IgD-negative memory B cell (primary cell): ENCODE measurements at regions not wholly inside any gene's neighbourhood (a gene's known extent, or its start where the extent isn't known, plus 50 kb on each side); places are given as distances from the start of the nearest gene placed in this dataset.

ENCODE experiments used
- H3K27ac Mint-ChIP-seq, 3 donors: one replicate each; pipeline ENCODE4 v1.8.0; 2020 to 2022; ENCODE audit warnings: mild to moderate bottlenecking in 3 of 3, mixed read lengths in 3 of 3, moderate library complexity in 1 of 3
- H3K27me3 Mint-ChIP-seq: one replicate; pipeline ENCODE4 v1.8.0; 2021; ENCODE audit warnings: mixed read lengths
- H3K36me3 Mint-ChIP-seq: one replicate; pipeline ENCODE4 v1.8.0; 2020; ENCODE audit warnings: mild to moderate bottlenecking, mixed read lengths
- H3K4me1 Mint-ChIP-seq, 3 donors: one replicate each; pipeline ENCODE4 v1.8.0; 2020 to 2022; ENCODE audit warnings: mixed read lengths in 3 of 3, mild to moderate bottlenecking in 1 of 3
- H3K4me3 Mint-ChIP-seq, 4 donors: one replicate each; pipeline ENCODE4 v1.8.0; 2020 to 2022; ENCODE audit warnings: mild to moderate bottlenecking in 4 of 4, mixed read lengths in 4 of 4, moderate library complexity in 3 of 4
- H3K9me3 Mint-ChIP-seq, 3 donors: one replicate each; pipeline ENCODE4 v1.8.0; 2020 to 2021; ENCODE audit warnings: mixed read lengths in 3 of 3, mild to moderate bottlenecking in 1 of 3

DNA sequence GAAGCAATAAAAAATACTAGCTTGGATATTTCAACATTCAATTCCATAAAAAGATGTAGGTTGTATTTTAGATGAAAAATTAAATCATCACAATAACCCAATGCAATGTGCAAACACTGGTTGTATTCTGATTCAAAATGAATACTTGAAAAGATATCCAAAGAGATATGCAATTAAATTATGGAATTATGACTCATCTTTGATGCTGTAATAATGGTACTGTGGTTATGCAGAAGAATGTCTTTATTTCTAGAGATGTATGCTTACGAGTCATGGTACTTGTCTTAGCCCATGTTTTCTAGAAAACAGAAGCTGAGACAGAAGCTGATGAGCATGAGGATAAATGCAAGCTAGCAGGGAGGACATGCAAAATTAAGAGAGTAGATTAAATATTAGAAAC lies 1941.4 kb upstream of the NUDT12 start:
- H3K27me3 Mint-ChIP-seq = no peaks in the 10 kb centered on the region
- no peak overlapping the region for H3K4me3 Mint-ChIP-seq
- H3K4me1 Mint-ChIP-seq = no peaks in the 10 kb centered on the region
- peaks cover 0 to 12% (median 7%) of the 10 kb centered on the region in 3 donors for H3K9me3 Mint-ChIP-seq
- no peak overlapping the region for H3K27ac Mint-ChIP-seq
- no peaks in the 10 kb centered on the region for H3K36me3 Mint-ChIP-seq

DNA sequence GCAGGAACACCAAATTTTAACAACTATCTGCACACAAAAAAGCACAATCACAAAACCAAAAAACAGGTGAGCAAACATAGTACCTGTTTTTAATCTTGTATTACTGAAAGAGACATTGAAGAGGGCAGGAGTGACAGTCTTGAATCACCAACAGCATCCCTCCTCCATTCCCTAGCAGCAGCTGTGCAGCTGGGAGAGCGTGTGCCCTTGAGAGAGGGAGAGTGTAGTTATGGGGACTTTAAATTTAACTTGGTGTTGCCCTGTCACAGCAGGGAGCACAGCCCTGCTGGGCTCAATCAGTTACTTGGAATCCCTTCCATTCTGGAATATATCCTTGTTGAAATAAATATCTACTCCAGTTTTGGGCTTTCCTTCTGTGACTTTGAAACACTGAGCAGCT lies 1938.7 kb upstream of the NUDT12 start:
- H3K36me3 Mint-ChIP-seq = no peaks in the 10 kb centered on the region
- H3K27ac Mint-ChIP-seq = no peak overlapping the region
- H3K9me3 Mint-ChIP-seq = peaks cover 0 to 18% (median 4%) of the 10 kb centered on the region in 3 donors
- H3K4me3 Mint-ChIP-seq = no peak overlapping the region
- H3K4me1 Mint-ChIP-seq = no peaks in the 10 kb centered on the region
- H3K27me3 Mint-ChIP-seq = no peaks in the 10 kb centered on the region

DNA sequence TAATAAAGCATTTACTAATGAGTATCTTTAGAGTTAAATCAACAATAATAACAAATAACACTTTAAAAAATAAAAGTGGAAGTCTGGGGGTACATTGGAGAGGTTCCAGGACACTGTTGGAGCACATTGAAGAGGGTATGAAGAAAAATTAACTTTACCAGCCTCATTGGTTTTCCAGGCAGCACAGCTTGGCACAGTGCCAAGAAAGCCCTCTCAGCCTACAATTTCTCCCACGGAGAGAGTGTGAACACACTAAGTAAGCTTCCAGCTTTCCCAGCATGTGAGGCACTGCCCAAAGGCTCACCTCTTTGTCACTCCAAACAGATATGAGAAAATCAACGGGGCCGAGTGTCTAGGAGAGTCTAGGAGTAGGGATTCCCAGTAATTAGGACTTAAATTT lies 1912.8 kb upstream of the NUDT12 start:
- Mint-ChIP-seq H3K27ac (no peak overlapping the region), H3K27me3 (no peaks in the 10 kb centered on the region), H3K4me3 (no peak overlapping the region), H3K36me3 (no peaks in the 10 kb centered on the region), H3K9me3 (peaks cover 0 to 4% (median 2%) of the 10 kb centered on the region in 3 donors), H3K4me1 (no peaks in the 10 kb centered on the region)

DNA sequence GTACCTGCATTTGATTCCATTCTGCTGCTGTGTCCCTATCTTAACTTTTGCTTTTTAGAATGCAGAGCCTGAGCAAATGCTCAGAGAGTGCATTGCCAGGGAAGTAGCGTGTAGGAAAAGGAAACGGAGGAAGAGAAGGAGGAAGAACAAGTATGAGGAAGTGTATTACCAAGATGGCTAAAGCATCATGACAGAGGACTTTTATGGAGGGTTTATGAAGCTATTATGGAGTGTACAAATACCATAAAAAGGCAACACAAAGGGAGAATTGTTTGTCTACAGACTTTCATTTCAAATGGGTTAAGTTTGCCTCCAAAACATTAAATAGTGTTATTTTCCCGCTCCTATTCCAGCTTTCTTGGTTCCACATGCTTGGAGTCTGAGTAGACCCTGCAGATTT lies 1899.8 kb upstream of the NUDT12 start:
- Mint-ChIP-seq H3K4me1 (no peaks in the 10 kb centered on the region), H3K27ac (no peak overlapping the region), H3K27me3 (no peaks in the 10 kb centered on the region), H3K36me3 (peaks cover 1% of the 10 kb centered on the region), H3K9me3 (peaks cover 6 to 10% (median 6%) of the 10 kb centered on the region in 3 donors), H3K4me3 (no peak overlapping the region)

DNA sequence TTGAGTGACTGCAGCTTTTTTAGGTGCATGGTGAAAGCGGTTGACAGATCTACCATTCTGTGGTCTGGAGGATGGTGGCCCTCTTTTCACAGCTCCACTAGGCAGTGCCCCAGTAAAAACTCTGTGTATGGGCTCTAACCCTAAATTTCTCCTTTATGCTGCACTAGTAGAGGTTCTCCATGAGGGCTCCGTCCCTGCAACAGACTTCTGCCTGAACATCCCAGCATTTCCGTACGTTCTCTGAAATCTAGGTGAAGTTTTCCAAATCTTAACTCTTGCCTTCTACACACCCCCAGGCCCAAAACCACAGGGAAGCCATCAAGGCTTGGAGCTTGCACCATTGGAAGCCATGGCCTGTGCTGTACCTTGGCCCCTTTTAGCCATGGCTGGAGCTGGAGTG lies 1898.1 kb upstream of the NUDT12 start:
- Mint-ChIP-seq H3K9me3 (peaks cover 6 to 10% (median 6%) of the 10 kb centered on the region in 3 donors), H3K36me3 (peaks cover 1% of the 10 kb centered on the region), H3K27ac (no peak overlapping the region), H3K4me3 (no peak overlapping the region), H3K27me3 (no peaks in the 10 kb centered on the region), H3K4me1 (no peaks in the 10 kb centered on the region)

DNA sequence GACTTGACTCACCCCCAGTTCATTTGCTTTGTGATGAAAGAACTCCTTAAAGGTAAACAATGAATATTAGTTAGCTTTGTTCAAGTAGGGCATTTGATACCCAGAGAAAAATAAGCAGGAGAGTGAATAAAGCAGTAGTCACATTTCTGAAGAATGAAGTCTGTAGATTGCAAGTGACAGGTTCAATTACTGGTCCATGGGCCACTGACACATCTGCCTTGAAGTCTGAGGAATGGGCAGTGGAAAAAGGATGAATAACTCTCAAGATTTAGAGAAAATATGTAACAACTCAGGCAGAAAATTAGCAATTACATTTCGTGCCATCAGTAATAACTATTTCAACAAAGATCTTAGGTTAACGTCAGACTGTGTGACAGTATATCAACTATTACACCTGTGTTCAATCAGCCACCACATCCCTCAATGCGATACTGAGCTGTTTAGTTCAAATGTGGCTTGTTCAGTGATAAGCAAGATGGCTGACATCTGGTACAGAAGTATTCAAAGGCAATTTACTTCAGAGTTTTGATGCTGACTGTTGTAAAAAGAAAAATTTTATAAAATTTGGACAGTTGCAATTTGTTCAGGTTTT lies 1890.7 kb upstream of the NUDT12 start:
- Mint-ChIP-seq H3K4me1 (no peaks in the 10 kb centered on the region), H3K9me3 (peaks cover 7 to 10% (median 9%) of the 10 kb centered on the region in 3 donors), H3K27me3 (no peaks in the 10 kb centered on the region), H3K36me3 (no peaks in the 10 kb centered on the region), H3K4me3 (no peak overlapping the region), H3K27ac (no peak overlapping the region)

DNA sequence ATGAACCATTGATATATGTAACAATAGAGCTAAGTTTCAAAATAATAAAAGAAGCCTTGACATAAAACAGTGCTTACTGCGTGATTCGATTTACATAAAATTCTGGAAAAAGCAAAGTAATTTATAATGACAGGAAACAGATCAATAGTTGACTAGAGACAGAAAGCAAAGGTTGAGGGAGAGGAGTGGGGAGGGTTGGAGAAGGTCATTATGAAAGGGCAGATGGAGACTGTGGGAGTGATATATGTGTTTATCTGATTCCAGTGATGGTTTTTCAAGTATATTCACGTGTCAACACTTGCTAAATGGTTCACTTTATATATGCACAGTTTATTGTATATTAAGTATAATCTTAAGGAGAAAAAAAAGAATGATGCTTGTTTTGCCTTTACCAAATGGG lies 1885.7 kb upstream of the NUDT12 start:
- no peak overlapping the region for H3K27ac Mint-ChIP-seq

DNA sequence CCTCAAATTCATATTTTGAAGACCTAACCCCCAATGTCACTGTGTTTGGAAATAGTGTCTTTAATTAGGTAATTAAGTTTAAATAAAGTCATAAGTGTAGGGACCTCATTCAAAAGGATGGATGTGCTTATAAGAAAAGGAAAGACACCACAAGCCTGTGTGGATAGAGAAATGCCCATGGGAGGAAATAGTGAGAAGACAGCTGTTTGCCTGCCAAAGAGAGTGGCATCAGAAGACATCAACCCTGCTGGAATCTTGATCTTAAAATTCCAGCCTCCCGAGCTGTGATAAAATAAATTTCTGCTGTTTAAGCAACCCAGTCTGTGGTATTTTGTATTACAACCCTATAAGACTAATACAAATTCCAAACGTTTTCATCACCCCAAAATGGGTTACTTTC lies 1867.9 kb upstream of the NUDT12 start:
- H3K9me3 Mint-ChIP-seq = peaks cover 1 to 11% (median 2%) of the 10 kb centered on the region in 3 donors
- no peaks in the 10 kb centered on the region for H3K27me3 Mint-ChIP-seq
- H3K4me1 Mint-ChIP-seq = no peaks in the 10 kb centered on the region
- no peaks in the 10 kb centered on the region for H3K36me3 Mint-ChIP-seq
- no peak overlapping the region for H3K27ac Mint-ChIP-seq
- no peak overlapping the region for H3K4me3 Mint-ChIP-seq

More for the DNA sequence above, 1885.7 kb upstream of the NUDT12 start:
- Mint-ChIP-seq H3K27me3 (no peaks in the 10 kb centered on the region), H3K4me1 (no peaks in the 10 kb centered on the region), H3K4me3 (no peak overlapping the region), H3K9me3 (peaks cover 8 to 10% (median 9%) of the 10 kb centered on the region in 3 donors), H3K36me3 (no peaks in the 10 kb centered on the region)

DNA sequence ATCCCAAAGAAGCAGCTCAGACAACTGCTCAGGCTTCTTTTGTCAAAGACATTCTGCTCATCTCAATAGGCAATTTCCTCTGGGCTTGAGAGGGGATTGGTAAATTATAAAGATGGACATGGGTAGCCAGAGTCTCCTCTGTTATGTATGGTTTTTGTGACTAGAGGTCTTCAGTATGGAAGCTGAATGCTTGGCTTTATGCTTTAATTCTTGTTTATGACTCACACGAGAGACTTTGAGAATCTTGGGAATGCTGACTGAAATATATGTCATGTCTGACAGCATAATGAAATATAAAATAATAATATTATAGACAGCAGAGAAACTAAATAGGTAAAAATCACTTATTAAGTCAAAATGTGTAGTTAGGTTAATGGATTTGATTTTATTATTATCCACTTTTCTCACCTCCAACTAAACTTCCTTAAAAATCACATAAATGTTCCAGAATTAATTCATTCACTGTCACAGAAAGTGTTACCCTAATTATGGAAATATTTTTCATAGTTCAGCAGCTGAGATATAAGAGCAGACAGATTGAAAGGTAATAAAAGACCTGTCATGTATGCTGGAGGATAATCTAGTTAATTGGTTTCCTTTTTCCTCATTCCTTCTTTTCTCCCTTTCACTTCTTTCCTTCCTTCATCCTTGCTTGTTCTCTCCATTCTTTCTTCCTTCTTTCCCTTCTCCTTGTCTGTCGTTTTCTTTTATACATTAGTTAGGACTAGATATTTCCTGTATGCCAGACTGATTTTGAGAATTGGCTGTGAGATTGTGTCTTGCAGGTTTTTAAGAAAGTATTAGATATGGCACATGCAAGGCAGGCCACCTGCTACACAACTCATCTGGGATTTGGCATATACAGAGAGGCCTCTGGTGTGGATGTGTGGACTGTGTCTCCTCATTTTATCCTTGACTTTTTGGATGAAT lies 1866.1 kb upstream of the NUDT12 start:
- H3K4me3 Mint-ChIP-seq = no peak overlapping the region
- H3K27me3 Mint-ChIP-seq = no peaks in the 10 kb centered on the region
- no peak overlapping the region for H3K27ac Mint-ChIP-seq
- no peaks in the 10 kb centered on the region for H3K36me3 Mint-ChIP-seq
- no peaks in the 10 kb centered on the region for H3K4me1 Mint-ChIP-seq
- peaks cover 1 to 13% (median 2%) of the 10 kb centered on the region in 3 donors for H3K9me3 Mint-ChIP-seq

DNA sequence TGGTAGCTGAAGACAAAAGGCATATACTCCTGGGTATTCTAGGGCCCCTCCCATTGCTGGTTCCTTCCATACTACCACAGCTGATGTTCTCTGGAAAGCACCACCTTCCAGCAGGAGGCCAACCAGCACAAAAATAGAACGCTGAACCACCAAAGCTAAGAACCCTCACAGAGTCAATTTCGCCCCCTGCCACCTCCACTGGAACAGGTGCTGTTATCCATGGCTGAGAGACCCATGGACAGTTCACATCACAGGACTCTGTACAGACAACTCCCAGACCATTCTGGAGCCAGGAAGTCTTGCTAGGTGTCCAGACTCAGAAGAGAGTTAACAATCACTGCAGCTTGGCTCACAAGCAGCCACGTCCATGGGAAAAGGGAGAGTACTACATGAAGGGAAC lies 1851.5 kb upstream of the NUDT12 start:
- no peaks in the 10 kb centered on the region for H3K36me3 Mint-ChIP-seq
- H3K9me3 Mint-ChIP-seq = peaks cover 3 to 29% (median 10%) of the 10 kb centered on the region in 3 donors
- no peak overlapping the region for H3K4me3 Mint-ChIP-seq
- no peaks in the 10 kb centered on the region for H3K4me1 Mint-ChIP-seq
- no peaks in the 10 kb centered on the region for H3K27me3 Mint-ChIP-seq
- no peak overlapping the region for H3K27ac Mint-ChIP-seq

DNA sequence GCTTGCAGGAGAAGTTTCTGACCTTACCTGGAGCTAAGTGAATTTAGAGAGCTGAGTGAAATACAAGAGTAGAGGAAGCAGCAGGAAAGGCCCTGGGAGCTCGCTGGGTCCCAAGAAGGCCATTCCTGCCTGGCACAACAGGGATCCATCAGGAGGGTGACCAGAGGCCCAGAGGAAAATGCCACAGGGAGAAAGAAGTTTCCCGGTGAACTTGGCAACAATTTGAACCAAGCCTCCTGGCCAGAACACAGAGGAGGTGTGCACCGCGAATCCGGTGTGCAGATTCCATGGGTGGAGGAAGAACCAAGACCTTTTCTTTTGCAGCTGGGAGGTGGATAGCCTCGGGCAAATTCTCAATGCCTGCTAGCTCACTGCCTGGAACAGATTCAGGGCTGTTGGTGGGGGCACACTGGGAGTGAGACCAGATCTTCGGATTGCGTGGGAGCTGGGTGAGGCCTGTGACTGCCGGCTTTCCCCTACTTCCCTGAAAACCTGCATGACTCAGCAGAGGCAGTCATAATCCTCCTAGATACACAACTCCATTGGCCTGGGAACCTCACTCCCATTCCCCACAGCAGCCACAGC lies 1850.9 kb upstream of the NUDT12 start:
- Mint-ChIP-seq H3K27ac (no peak overlapping the region), H3K36me3 (no peaks in the 10 kb centered on the region), H3K27me3 (no peaks in the 10 kb centered on the region), H3K9me3 (peaks cover 3 to 24% (median 5%) of the 10 kb centered on the region in 3 donors), H3K4me3 (no peak overlapping the region), H3K4me1 (no peaks in the 10 kb centered on the region)

DNA sequence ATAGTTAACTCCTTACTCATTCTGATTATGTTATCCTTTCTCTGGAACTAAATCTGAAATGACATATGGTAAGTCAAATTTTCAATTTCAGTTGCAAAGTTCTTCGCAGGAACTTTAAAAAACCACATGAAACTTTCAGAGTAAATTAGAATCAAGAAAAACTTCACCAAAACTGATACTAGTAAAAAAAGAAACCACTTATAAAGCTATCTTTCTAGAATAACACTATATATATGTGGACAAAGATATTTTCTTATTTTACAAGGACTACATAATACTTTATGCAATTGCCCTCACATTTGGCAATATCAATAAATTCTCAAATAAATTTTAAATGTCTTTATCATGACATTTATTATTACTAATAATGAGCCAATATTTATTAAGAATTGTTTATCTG lies 1847.1 kb upstream of the NUDT12 start:
- Mint-ChIP-seq H3K27me3 (no peaks in the 10 kb centered on the region), H3K4me3 (no peak overlapping the region), H3K9me3 (peaks cover 0 to 3% (median 1%) of the 10 kb centered on the region in 3 donors), H3K36me3 (no peaks in the 10 kb centered on the region), H3K4me1 (no peaks in the 10 kb centered on the region), H3K27ac (no peak overlapping the region)

DNA sequence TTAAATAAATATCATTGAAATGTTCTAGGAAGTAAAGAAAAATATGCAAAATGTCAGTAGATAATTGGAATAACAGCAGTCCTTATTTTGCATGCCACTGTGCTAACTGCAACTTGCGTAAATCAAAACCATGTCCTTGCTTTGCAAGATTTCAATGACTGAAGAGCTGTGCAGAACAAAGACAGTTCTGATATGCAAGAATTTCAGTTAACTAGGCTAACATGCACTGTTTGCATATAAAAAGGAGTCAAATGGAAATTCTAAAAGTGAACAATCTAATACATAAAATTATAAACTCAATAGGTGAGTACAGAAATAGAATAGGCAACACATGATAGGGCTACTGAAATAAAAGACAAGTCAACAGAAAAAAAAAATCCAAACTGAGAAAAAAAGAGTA lies 1844.6 kb upstream of the NUDT12 start:
- no peak overlapping the region for H3K27ac Mint-ChIP-seq
- H3K27me3 Mint-ChIP-seq = no peaks in the 10 kb centered on the region
- H3K4me3 Mint-ChIP-seq = no peak overlapping the region
- no peaks in the 10 kb centered on the region for H3K4me1 Mint-ChIP-seq
- no peaks in the 10 kb centered on the region for H3K36me3 Mint-ChIP-seq
- peaks cover 0 to 3% (median 0%) of the 10 kb centered on the region in 3 donors for H3K9me3 Mint-ChIP-seq

DNA sequence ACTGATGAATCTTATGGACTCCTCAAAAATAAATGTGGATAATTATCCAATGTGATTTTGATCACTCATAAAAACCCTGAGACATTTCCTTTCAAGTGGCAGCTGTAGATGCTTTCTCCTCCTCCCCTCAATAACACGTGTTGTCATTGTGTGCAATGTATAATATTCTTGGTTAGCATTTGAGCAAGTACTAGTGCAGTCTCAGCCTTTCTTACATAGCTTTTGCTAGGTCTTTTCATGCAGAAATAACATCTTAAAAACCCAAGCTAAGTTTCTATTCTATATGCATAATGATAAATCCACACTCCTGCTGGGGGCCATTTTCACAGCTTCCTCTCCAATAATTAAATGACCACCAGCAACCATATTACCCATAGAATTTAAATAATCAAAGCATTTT lies 1835.2 kb upstream of the NUDT12 start:
- H3K27ac Mint-ChIP-seq = no peak overlapping the region
- no peaks in the 10 kb centered on the region for H3K36me3 Mint-ChIP-seq
- peaks cover 0 to 2% (median 0%) of the 10 kb centered on the region in 3 donors for H3K9me3 Mint-ChIP-seq
- H3K4me1 Mint-ChIP-seq = no peaks in the 10 kb centered on the region
- no peak overlapping the region for H3K4me3 Mint-ChIP-seq
- no peaks in the 10 kb centered on the region for H3K27me3 Mint-ChIP-seq

DNA sequence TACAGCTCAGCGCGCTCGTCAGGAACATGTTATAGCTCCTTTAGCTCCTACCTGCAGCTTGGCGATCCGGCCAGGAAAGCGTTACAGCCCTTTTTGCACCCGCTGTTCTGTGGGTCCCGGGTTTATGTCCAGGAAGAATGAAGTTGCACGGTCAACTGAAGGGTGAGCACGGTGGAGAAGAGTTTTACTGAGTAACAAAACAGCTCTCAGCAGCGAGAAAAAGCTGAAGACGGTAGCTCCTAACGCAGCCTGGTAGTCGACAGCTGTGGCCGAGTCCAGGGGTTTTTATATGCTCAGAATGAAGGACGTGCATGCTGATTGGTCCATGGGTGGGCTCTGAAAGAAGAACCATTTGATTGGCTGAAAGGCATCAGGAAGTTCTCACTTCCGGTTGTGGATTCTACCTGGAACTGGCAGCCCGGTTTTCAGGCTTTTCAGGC lies 1830.1 kb upstream of the NUDT12 start:
- Mint-ChIP-seq H3K9me3 (peaks cover 0 to 2% (median 0%) of the 10 kb centered on the region in 3 donors), H3K4me1 (no peaks in the 10 kb centered on the region), H3K27ac (no peak overlapping the region), H3K4me3 (no peak overlapping the region), H3K36me3 (no peaks in the 10 kb centered on the region), H3K27me3 (no peaks in the 10 kb centered on the region)
